ENCODE measurements at regions not wholly inside any gene's neighbourhood (a gene's known extent, or its start where the extent isn't known, plus 50 kb on each side); places are given as distances from the start of the nearest gene placed in this dataset.

DNA sequence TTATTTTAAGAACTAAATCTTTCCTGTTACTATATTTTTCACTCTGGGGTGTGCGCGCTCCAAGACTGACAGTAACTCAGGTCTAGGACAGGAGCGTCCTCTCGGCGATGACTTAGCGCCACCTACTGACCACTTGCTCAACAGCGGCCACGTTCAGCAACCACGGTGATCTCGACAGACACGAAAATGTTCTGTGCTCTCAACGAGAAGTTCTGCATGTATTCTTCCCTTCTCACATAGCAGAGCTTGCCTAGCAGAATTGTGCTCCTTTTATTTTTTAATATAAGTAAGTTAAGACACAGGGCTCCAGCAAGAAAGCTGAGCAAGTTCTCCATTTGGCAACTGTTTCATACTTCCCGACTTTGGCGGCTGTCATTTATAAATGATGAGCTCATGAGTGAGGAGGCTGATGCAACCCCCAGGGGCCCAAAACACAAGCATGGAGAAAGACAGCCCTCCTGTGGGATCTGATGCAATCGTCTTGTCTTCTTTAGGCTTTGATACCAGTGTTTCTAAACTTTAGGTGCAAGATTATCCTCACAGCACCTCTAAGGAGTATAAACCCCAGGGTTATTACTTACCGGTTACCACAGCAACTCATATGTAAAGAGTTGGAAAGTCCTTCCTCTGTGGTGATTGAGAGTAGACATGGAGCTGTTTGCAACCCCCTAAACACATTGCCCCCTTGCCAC, 92.6 kb downstream of the HHIPL2 start:
- ChIA-PET POLR2A (ENCODE audit: partially characterized antibody) (interaction anchor here (0.6 to 1.6 kb wide), 3 partner anchors 10 to 285 kb away, joined by 3 to 6 read pairs (median 3); no protein-coding TSS in a partner anchor), CTCF (ENCODE audit: partially characterized antibody) (interaction anchor here (0.5 to 3.4 kb wide), 59 partner anchors 9 to 1192 kb away, joined by 3 to 60 read pairs (median 4); partner anchors contain the start of gene DUSP10)
- no peak overlapping the region for H4K8ac ChIP-seq (ENCODE audit: extremely low read depth, insufficient read depth, low read length)
- H2BK20ac ChIP-seq (ENCODE audit: low read length), result no peak overlapping the region
- peaks cover 15 to 17% of the 10 kb centered on the region in 2 experiments; a peak in 3 of 4 replicates for H3K9me3 ChIP-seq (ENCODE audit: insufficient read depth in 2 of 2, low read depth in 1 of 2, low read length in 1 of 2)
- no peak overlapping the region for H3K23ac ChIP-seq (ENCODE audit: insufficient read length)
- FAIRE-seq (peak; percentile 87), DNase-seq (ENCODE audit: low read depth in 1 of 2, low spot score in 2 of 2) (peak; percentile 50 to 90)
- peak overlapping the region; percentile 37; the same call in 1 of the 2 replicates for H2AFZ ChIP-seq (ENCODE audit: low read length)
- no peaks in the 10 kb centered on the region for H3K27me3 ChIP-seq (replicated peaks in 1 of 4; ENCODE audit: control insufficient read depth in 3 of 4, extremely low read depth in 1 of 4, insufficient read depth in 3 of 4, low read length in 3 of 4)
- H3K79me2 ChIP-seq (ENCODE audit: control insufficient read depth in 1 of 2, insufficient read depth in 2 of 2, low read length in 2 of 2), result no peaks in the 10 kb centered on the region
- H3K79me1 ChIP-seq (ENCODE audit: low read depth, low read length), result no peaks in the 10 kb centered on the region
- H3K14ac ChIP-seq (ENCODE audit: insufficient read length), result no peak overlapping the region
- no peak overlapping the region for H3K4ac ChIP-seq (replicated peaks; ENCODE audit: insufficient read length, low read depth, low read length)
- H3K56ac ChIP-seq (replicated peaks; ENCODE audit: insufficient read length, low read depth, low read length), result no peak overlapping the region
- H3K18ac ChIP-seq (ENCODE audit: extremely low read depth, low read length), result no peak overlapping the region
- no peaks in the 10 kb centered on the region for H3K23me2 ChIP-seq (ENCODE audit: low read depth, low read length)
- no peaks in the 10 kb centered on the region; a peak in 1 of 8 replicates for H3K36me3 ChIP-seq (ENCODE audit: control insufficient read depth in 2 of 4, insufficient read depth in 4 of 4, low read length in 3 of 4)
- no peak overlapping the region for H3K9ac ChIP-seq (replicated peaks in 1 of 4; ENCODE audit: extremely low read depth in 1 of 4, low read depth in 3 of 4, low read length in 3 of 4)
- no peak overlapping the region for H3K4me2 ChIP-seq (ENCODE audit: insufficient read depth in 1 of 2, low read depth in 2 of 2, low read length in 2 of 2)
- 22% methylated on average over 15 of the region's 16 CpGs; no CpG with 5 or more reads in 1 of the 2 experiments for WGBS, 2 experiments (ENCODE audit: extremely low coverage in 1 of 2, insufficient coverage in 1 of 2, insufficient read length in 1 of 2, insufficient replicate concordance in 2 of 2, low coverage in 1 of 2, low lambda C conversion rate in 2 of 2, missing lambda C conversion rate in 1 of 2)
- H4K91ac ChIP-seq (replicated peaks; ENCODE audit: insufficient read length, low read length), result no peak overlapping the region
- no peak overlapping the region for H2BK120ac ChIP-seq (replicated peaks; ENCODE audit: low read depth, low read length)
- no peak overlapping the region for H3K4me3 ChIP-seq (ENCODE audit: extremely low read depth in 1 of 4, insufficient read depth in 2 of 4, low read depth in 3 of 4, low read length in 4 of 4)
- no peak overlapping the region for H4K5ac ChIP-seq (ENCODE audit: insufficient read length, low read depth, low read length)
- H2BK5ac ChIP-seq (ENCODE audit: low read depth, low read length), result no peak overlapping the region
- H4K20me1 ChIP-seq (replicated peaks in 1 of 2; ENCODE audit: control insufficient read depth in 1 of 2, insufficient read depth in 2 of 2, low read length in 2 of 2), result no peaks in the 10 kb centered on the region
- no peak overlapping the region for H2AK5ac ChIP-seq (ENCODE audit: low read depth, low read length)
- no peak overlapping the region; the same call in 1 of the 2 replicates for H2BK12ac ChIP-seq (ENCODE audit: low read depth, low read length)
- H3K27ac ChIP-seq (ENCODE audit: low read depth, low read length), result no peak overlapping the region
- no peaks in the 10 kb centered on the region; a peak in 2 of 7 replicates for H3K4me1 ChIP-seq (replicated peaks in 1 of 4; ENCODE audit: control insufficient read depth in 3 of 4, insufficient read depth in 4 of 4, low read length in 3 of 4)
- no peak overlapping the region for H2BK15ac ChIP-seq (ENCODE audit: low read length)
- TF ChIP-seq KDM5A (IDR thresholded peaks at IDR 0.05; ENCODE audit: low read length) (no peak), POLR2AphosphoS5 (IDR thresholded peaks at IDR 0.05; ENCODE audit: low read depth, low read length) (no peak), ASH2L (IDR thresholded peaks at IDR 0.05; ENCODE audit: low read length) (no peak), CHD2 (IDR thresholded peaks at IDR 0.05; ENCODE audit: low read length) (peak; percentile 25; the same call in 1 of the 2 replicates), JUND (IDR thresholded peaks at IDR 0.05; ENCODE audit: low read length) (peak; percentile 33; the same call in 1 of the 2 replicates)

All from H1 (cell line).